Kidney (tissue), 13 donors: ENCODE measurements at regions not wholly inside any gene's neighbourhood (a gene's known extent, or its start where the extent isn't known, plus 50 kb on each side); places are given as distances from the start of the nearest gene placed in this dataset.

Experiments
- DNase-seq, 5 donors: peaks; one replicate each; pipeline ENCODE4 v3.0.0-alpha.2; 2013 to 2020
- FAIRE-seq: peaks from 2 replicates; lab custom pipeline; 2012; peaks lifted over from hg19 to GRCh38; lab: Jason Lieb, UNC
- H3K27ac ChIP-seq, 2 donors: one replicate each; pipeline ENCODE4 v1.7.0; 2013; ENCODE audit warnings: low read depth in 2 of 2, low read length in 2 of 2, inconsistent platforms in 1 of 2
- H3K27me3 ChIP-seq: one replicate; pipeline ENCODE4 v1.7.1; 2013; ENCODE audit warnings: low read length, inconsistent platforms; ENCODE audit not compliant: control insufficient read depth, insufficient read depth
- H3K36me3 ChIP-seq, 3 donors: one replicate each; pipeline versions ENCODE4 v1.7.0 to v1.7.1; 2013; ENCODE audit warnings: low read length in 3 of 3, control low read depth in 1 of 3, inconsistent platforms in 1 of 3; ENCODE audit not compliant: insufficient read depth in 3 of 3, control insufficient read depth in 2 of 3
- H3K4me1 ChIP-seq, 3 donors: one replicate each; pipeline versions ENCODE4 v1.7.0 to v1.7.1; 2013; ENCODE audit warnings: low read length in 3 of 3, inconsistent platforms in 1 of 3, low read depth in 1 of 3; ENCODE audit not compliant: control insufficient read depth in 2 of 3, insufficient read depth in 2 of 3
- H3K4me3 ChIP-seq, 3 donors: one replicate each; pipeline versions ENCODE4 v1.7.0 to v1.8.1; 2013; ENCODE audit warnings: low read length in 3 of 3, control low read depth in 1 of 3, inconsistent platforms in 1 of 3
- H3K9ac ChIP-seq, 3 donors: one replicate each; pipeline versions ENCODE4 v1.7.0 to v1.7.1; 2013; ENCODE audit warnings: low read length in 3 of 3, control low read depth in 1 of 3, inconsistent platforms in 1 of 3
- H3K9me3 ChIP-seq, 3 donors: one replicate each; pipeline versions ENCODE4 v1.7.0 to v1.7.1; 2013; ENCODE audit warnings: low read length in 3 of 3, control low read depth in 1 of 3, inconsistent platforms in 1 of 3; ENCODE audit not compliant: control insufficient read depth in 2 of 3, insufficient read depth in 1 of 3
- intact Hi-C: fragments of 100-400 bp; cut with DNase I; formaldehyde crosslinking; loops from one replicate; pipeline ENCODE4 v1.11.1; 2022
- TF ChIP-seq, protein P1 (sequence below): IDR thresholded peaks from 3 replicates; pipeline ENCODE4 v1.5.1; 2012; ENCODE audit warnings: mild to moderate bottlenecking, moderate library complexity, borderline replicate concordance; ENCODE audit not compliant: insufficient read depth; ENCODE audit errors: extremely low read depth
- donor health status: control.
- donor health status: control.
- donor health status: control.
- donor health status: control.
- donor health status: control.
- donor health status: DM: yes; HTN: yes; CAD: no.
- donor health status: Normal renal cell carcinoma (clear cell type).

GRCh38 chr16:73663720-73664119 lies 615.8 kb upstream of the ZFHX3 start:
- intact Hi-C loops: no loop called here
- no peak for DNase-seq
- TF ChIP-seq, protein P1, sequence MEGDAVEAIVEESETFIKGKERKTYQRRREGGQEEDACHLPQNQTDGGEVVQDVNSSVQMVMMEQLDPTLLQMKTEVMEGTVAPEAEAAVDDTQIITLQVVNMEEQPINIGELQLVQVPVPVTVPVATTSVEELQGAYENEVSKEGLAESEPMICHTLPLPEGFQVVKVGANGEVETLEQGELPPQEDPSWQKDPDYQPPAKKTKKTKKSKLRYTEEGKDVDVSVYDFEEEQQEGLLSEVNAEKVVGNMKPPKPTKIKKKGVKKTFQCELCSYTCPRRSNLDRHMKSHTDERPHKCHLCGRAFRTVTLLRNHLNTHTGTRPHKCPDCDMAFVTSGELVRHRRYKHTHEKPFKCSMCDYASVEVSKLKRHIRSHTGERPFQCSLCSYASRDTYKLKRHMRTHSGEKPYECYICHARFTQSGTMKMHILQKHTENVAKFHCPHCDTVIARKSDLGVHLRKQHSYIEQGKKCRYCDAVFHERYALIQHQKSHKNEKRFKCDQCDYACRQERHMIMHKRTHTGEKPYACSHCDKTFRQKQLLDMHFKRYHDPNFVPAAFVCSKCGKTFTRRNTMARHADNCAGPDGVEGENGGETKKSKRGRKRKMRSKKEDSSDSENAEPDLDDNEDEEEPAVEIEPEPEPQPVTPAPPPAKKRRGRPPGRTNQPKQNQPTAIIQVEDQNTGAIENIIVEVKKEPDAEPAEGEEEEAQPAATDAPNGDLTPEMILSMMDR: no peak
- H3K36me3 ChIP-seq: no peaks in the 10 kb centered on the region
- no peak overlapping the region for H3K27ac ChIP-seq
- no peaks in the 10 kb centered on the region for H3K4me1 ChIP-seq
- H3K9ac ChIP-seq: no peak overlapping the region
- H3K9me3 ChIP-seq: no peaks in the 10 kb centered on the region
- no peaks in the 10 kb centered on the region for H3K27me3 ChIP-seq
- no peak overlapping the region for H3K4me3 ChIP-seq
- FAIRE-seq: no peak

DNA sequence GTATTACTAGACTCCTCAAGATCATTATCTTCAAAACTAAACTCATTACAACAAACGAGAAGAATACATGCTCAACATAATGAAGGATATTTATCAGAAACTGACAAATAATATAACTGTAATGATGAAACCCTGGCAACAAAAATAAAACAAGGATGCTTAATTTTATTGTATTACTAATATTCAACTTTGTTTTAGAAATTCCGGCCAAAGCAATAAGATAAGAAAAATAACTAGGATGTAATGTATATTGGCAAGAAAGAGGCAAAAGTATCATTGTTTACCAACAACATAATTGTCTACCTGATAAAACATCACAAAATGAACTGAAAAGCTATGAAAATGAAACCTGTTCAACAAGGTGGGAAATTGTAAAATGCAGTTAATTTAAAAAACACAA lies 588.3 kb upstream of the ZFHX3 start:
- Histone ChIP-seq H3K4me3 (no peak overlapping the region), H3K9ac (no peak overlapping the region), H3K36me3 (no peaks in the 10 kb centered on the region), H3K4me1 (no peaks in the 10 kb centered on the region), H3K27me3 (no peaks in the 10 kb centered on the region), H3K27ac (no peak overlapping the region), H3K9me3 (no peaks in the 10 kb centered on the region)
- FAIRE-seq: no peak
- DNase-seq: no peak
- intact Hi-C loops: no loop called here
- TF ChIP-seq, protein P1: no peak

GRCh38 chr16:73629011-73629410 lies 581.1 kb upstream of the ZFHX3 start:
- H3K4me1 ChIP-seq: no peaks in the 10 kb centered on the region
- intact Hi-C loops: no loop called here
- DNase-seq (no peak), FAIRE-seq (no peak)
- no peak overlapping the region for H3K4me3 ChIP-seq
- no peak overlapping the region for H3K9ac ChIP-seq
- TF ChIP-seq, protein P1: no peak
- no peak overlapping the region for H3K27ac ChIP-seq
- H3K9me3 ChIP-seq: no peaks in the 10 kb centered on the region
- no peaks in the 10 kb centered on the region for H3K36me3 ChIP-seq
- H3K27me3 ChIP-seq: no peaks in the 10 kb centered on the region

GRCh38 chr16:73617738-73618137 lies 569.8 kb upstream of the ZFHX3 start:
- FAIRE-seq: no peak
- no peaks in the 10 kb centered on the region for H3K36me3 ChIP-seq

More at GRCh38 chr16:73617738-73618137, 569.8 kb upstream of the ZFHX3 start:
- Histone ChIP-seq H3K9me3 (no peaks in the 10 kb centered on the region), H3K27ac (no peak overlapping the region), H3K27me3 (peaks cover 3% of the 10 kb centered on the region), H3K9ac (no peak overlapping the region), H3K4me1 (no peaks in the 10 kb centered on the region), H3K4me3 (no peak overlapping the region)
- DNase-seq: no peak
- intact Hi-C loops: no loop called here
- TF ChIP-seq, protein P1: no peak
